ENCODE measurements at regions not wholly inside any gene's neighbourhood (a gene's known extent, or its start where the extent isn't known, plus 50 kb on each side); places are given as distances from the start of the nearest gene placed in this dataset.

DNA sequence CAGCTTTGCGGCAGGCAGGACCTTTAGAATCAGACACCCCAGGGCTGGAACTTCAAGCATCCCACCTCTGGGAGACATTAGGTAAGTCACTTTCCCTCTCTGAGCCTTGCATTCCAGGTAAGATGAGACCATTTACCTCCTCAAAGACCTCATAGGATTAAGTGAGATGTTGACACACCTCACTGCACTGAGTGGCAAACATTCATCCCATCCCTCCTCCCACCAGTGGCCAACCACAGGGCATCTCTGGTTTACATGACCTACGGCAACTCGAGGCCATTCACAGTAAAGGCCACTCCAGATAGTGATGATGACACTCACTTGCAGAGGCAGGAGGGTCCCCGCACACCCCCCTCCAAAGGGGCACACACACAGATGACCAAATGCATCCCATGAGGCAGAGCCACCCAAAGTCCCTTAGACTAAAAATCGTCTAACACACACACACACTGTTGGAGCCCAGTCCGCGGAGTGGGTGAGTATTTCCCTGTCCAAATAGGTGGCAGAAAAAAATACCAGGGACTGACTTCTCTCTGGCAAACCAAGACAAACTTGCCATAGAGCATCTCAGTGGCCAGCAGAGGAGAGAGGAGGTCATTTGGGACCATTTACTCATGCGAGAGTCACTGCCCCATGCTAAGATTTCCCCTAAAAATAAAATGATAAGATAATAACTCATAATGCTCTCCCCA is 454.9 kb downstream of the SOX9 start:
- TF ChIP-seq, protein P1, sequence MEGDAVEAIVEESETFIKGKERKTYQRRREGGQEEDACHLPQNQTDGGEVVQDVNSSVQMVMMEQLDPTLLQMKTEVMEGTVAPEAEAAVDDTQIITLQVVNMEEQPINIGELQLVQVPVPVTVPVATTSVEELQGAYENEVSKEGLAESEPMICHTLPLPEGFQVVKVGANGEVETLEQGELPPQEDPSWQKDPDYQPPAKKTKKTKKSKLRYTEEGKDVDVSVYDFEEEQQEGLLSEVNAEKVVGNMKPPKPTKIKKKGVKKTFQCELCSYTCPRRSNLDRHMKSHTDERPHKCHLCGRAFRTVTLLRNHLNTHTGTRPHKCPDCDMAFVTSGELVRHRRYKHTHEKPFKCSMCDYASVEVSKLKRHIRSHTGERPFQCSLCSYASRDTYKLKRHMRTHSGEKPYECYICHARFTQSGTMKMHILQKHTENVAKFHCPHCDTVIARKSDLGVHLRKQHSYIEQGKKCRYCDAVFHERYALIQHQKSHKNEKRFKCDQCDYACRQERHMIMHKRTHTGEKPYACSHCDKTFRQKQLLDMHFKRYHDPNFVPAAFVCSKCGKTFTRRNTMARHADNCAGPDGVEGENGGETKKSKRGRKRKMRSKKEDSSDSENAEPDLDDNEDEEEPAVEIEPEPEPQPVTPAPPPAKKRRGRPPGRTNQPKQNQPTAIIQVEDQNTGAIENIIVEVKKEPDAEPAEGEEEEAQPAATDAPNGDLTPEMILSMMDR (conservative IDR thresholded peaks at IDR 0.05; ENCODE audit: low read depth, low read length) = no peak
- TF ChIP-seq EZH2phosphoT487 (IDR thresholded peaks at IDR 0.05; ENCODE audit: borderline replicate concordance, low read length) = no peak

Measured in PC-3 (cell line).